HG03103 (cell line): ENCODE measurements at regions not wholly inside any gene's neighbourhood (a gene's known extent, or its start where the extent isn't known, plus 50 kb on each side); places are given as distances from the start of the nearest gene placed in this dataset.
"Not testable (repeated sequence)": the region's sequence is repeated elsewhere in the genome, so short reads cannot be mapped to it uniquely, and the experiment has no call there.

Source experiments
- ATAC-seq: cut with Tn5 transposase; IDR thresholded peaks from one replicate; pipeline ENCODE4 v1.9.1; 2021; ENCODE audit warnings: low read depth; ENCODE audit not compliant: unreplicated experiment

- no peak for ATAC-seq
Observed at GRCh38 chr3:8327739-8328138, 173.9 kb upstream of the LMCD1 start.

GRCh38 chr3:8328967-8329366, 172.7 kb upstream of the LMCD1 start:
- ATAC-seq = no peak

GRCh38 chr3:8329598-8329997, 172.0 kb upstream of the LMCD1 start:
- no peak for ATAC-seq

- ATAC-seq = no peak
Observed at GRCh38 chr3:8336456-8336855, 165.2 kb upstream of the LMCD1 start.

GRCh38 chr3:8338424-8338823, 163.2 kb upstream of the LMCD1 start:
- no peak for ATAC-seq

GRCh38 chr3:8341821-8342247, 159.8 kb upstream of the LMCD1 start:
- no peak for ATAC-seq

GRCh38 chr3:8343058-8343457, 158.6 kb upstream of the LMCD1 start:
- ATAC-seq = no peak

- no peak for ATAC-seq
Observed at GRCh38 chr3:8345398-8345797, 156.2 kb upstream of the LMCD1 start.

- ATAC-seq = no peak
Observed at GRCh38 chr3:8348076-8348475, 153.5 kb upstream of the LMCD1 start.

GRCh38 chr3:8352475-8352874, 149.1 kb upstream of the LMCD1 start:
- no peak for ATAC-seq

- ATAC-seq = no peak
Observed at GRCh38 chr3:8353364-8353763, 148.3 kb upstream of the LMCD1 start.

- ATAC-seq = no peak
Observed at GRCh38 chr3:8355346-8355745, 146.3 kb upstream of the LMCD1 start.

GRCh38 chr3:8356066-8356465, 145.6 kb upstream of the LMCD1 start:
- ATAC-seq = not testable (repeated sequence)

- no peak for ATAC-seq
Observed at GRCh38 chr3:8357859-8358258, 143.8 kb upstream of the LMCD1 start.

- no peak for ATAC-seq
Observed at GRCh38 chr3:8359133-8359532, 142.5 kb upstream of the LMCD1 start.

GRCh38 chr3:8363200-8363599, 138.4 kb upstream of the LMCD1 start:
- no peak for ATAC-seq

GRCh38 chr3:8365541-8365940, 136.1 kb upstream of the LMCD1 start:
- no peak for ATAC-seq

GRCh38 chr3:8366219-8366810, 135.3 kb upstream of the LMCD1 start:
- no peak for ATAC-seq

GRCh38 chr3:8368598-8368997, 133.0 kb upstream of the LMCD1 start:
- no peak for ATAC-seq

- ATAC-seq = no peak
Observed at GRCh38 chr3:8369638-8370037, 132.0 kb upstream of the LMCD1 start.

GRCh38 chr3:8371085-8371551, 130.5 kb upstream of the LMCD1 start:
- ATAC-seq = no peak

GRCh38 chr3:8371960-8372463, 129.6 kb upstream of the LMCD1 start:
- no peak for ATAC-seq
